ENCODE measurements at regions not wholly inside any gene's neighbourhood (a gene's known extent, or its start where the extent isn't known, plus 50 kb on each side); places are given as distances from the start of the nearest gene placed in this dataset.

DNA sequence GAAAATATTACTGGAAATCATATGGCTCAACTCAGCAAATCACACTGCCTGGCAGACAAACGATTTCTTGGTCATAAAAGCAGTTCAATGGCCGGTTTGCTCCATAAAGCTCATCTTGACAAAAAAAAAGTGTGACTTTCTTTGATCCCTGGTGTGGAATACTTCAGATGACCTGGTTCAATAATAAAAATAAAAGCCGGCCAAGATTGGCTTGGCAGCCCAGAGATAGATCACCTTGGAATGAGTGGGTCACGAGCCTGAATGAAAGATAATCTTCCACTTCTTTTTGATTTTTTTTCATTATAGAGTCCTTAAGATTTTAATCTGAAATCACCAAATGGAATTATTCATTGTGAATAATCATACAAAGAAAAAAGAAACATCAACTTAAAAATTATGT lies 445.3 kb upstream of the CITED2 start:
- no peak for TF ChIP-seq NRF1 (conservative IDR thresholded peaks at IDR 0.05 in 1 of 2, IDR thresholded peaks at IDR 0.05 in 1 of 2)
- TF ChIP-seq, protein P1, sequence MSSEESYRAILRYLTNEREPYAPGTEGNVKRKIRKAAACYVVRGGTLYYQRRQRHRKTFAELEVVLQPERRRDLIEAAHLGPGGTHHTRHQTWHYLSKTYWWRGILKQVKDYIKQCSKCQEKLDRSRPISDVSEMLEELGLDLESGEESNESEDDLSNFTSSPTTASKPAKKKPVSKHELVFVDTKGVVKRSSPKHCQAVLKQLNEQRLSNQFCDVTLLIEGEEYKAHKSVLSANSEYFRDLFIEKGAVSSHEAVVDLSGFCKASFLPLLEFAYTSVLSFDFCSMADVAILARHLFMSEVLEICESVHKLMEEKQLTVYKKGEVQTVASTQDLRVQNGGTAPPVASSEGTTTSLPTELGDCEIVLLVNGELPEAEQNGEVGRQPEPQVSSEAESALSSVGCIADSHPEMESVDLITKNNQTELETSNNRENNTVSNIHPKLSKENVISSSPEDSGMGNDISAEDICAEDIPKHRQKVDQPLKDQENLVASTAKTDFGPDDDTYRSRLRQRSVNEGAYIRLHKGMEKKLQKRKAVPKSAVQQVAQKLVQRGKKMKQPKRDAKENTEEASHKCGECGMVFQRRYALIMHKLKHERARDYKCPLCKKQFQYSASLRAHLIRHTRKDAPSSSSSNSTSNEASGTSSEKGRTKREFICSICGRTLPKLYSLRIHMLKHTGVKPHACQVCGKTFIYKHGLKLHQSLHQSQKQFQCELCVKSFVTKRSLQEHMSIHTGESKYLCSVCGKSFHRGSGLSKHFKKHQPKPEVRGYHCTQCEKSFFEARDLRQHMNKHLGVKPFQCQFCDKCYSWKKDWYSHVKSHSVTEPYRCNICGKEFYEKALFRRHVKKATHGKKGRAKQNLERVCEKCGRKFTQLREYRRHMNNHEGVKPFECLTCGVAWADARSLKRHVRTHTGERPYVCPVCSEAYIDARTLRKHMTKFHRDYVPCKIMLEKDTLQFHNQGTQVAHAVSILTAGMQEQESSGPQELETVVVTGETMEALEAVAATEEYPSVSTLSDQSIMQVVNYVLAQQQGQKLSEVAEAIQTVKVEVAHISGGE (CRISPR knock-in tag; IDR thresholded peaks at IDR 0.05), result no peak
- TF ChIP-seq JUNB (CRISPR knock-in tag; conservative IDR thresholded peaks at IDR 0.05), result no peak
- TF ChIP-seq, protein P2, sequence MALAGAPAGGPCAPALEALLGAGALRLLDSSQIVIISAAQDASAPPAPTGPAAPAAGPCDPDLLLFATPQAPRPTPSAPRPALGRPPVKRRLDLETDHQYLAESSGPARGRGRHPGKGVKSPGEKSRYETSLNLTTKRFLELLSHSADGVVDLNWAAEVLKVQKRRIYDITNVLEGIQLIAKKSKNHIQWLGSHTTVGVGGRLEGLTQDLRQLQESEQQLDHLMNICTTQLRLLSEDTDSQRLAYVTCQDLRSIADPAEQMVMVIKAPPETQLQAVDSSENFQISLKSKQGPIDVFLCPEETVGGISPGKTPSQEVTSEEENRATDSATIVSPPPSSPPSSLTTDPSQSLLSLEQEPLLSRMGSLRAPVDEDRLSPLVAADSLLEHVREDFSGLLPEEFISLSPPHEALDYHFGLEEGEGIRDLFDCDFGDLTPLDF (CRISPR knock-in tag; IDR thresholded peaks at IDR 0.05), result no peak
- no peak for TF ChIP-seq ZNF274 (IDR thresholded peaks at IDR 0.05; ENCODE audit: borderline replicate concordance, low read depth, low read length)
- TF ChIP-seq ZBTB7A (IDR thresholded peaks at IDR 0.05; ENCODE audit: borderline replicate concordance, control insufficient read depth, low read depth, low read length), result no peak

Measured in K562 (cell line).